ENCODE measurements at regions not wholly inside any gene's neighbourhood (a gene's known extent, or its start where the extent isn't known, plus 50 kb on each side); places are given as distances from the start of the nearest gene placed in this dataset.

- Histone ChIP-seq H3K4me3 (ENCODE audit: control extremely low read depth in 1 of 5, extremely low read depth in 1 of 5, insufficient read depth in 1 of 5, low read depth in 2 of 5, low read length in 4 of 5) (no peak overlapping the region), H3K79me2 (ENCODE audit: control insufficient read depth, insufficient read depth, low read length) (no peaks in the 10 kb centered on the region), H2AFZ (ENCODE audit: insufficient read depth, low read depth, low read length, poor library complexity, severe bottlenecking) (no peak overlapping the region), H3K27me3 (replicated peaks in 1 of 4; ENCODE audit: control extremely low read depth in 1 of 4, control insufficient read depth in 3 of 4, insufficient read depth in 4 of 4, low read length in 3 of 4) (peaks cover 0 to 2% (median 0%) of the 10 kb centered on the region in 4 experiments), H3K9me3 (ENCODE audit: control extremely low read depth in 1 of 3, control insufficient read depth in 2 of 3, insufficient read depth in 1 of 3, low read length in 2 of 3) (no peaks in the 10 kb centered on the region), H3K9ac (ENCODE audit: low read length) (no peak overlapping the region), H3K4me1 (ENCODE audit: control insufficient read depth in 2 of 2, insufficient read depth in 2 of 2, low read length in 2 of 2) (no peaks in the 10 kb centered on the region), H3K4me2 (replicated peaks; ENCODE audit: low read depth, low read length, poor library complexity, severe bottlenecking) (no peak overlapping the region), H3K27ac (ENCODE audit: low read length in 2 of 2) (no peak overlapping the region), H4K20me1 (ENCODE audit: control insufficient read depth, insufficient read depth, low read length, poor library complexity, severe bottlenecking) (no peaks in the 10 kb centered on the region), H3K36me3 (replicated peaks in 1 of 2; ENCODE audit: control extremely low read depth in 1 of 2, control insufficient read depth in 1 of 2, extremely low read depth in 1 of 2, insufficient read depth in 2 of 2, low read length in 1 of 2) (no peaks in the 10 kb centered on the region)
- H3K27me3 Mint-ChIP-seq, result peaks cover 4% of the 10 kb centered on the region
- TF ChIP-seq CTCF (IDR thresholded peaks at IDR 0.05), result no peak
- TF ChIP-seq EZH2 (IDR thresholded peaks at IDR 0.05; ENCODE audit: borderline replicate concordance, insufficient read depth, low read depth, low read length, poor library complexity, severe bottlenecking), result no peak
- no peaks in the 10 kb centered on the region for H3K4me1 Mint-ChIP-seq
- H3K4me3 Mint-ChIP-seq, result no peak overlapping the region
- intact Hi-C loops (cut with micrococcal nuclease), result no loop called here
- no peak overlapping the region for H3K27ac Mint-ChIP-seq
- WGBS (ENCODE audit: insufficient coverage), result 100% methylated on average over 1 of the region's 3 CpGs
- no peaks in the 10 kb centered on the region for H3K9me3 Mint-ChIP-seq (ENCODE audit: insufficient read depth)
- CTCF ChIA-PET, result interaction anchor here (0.7 kb wide), 1 partner anchor 43 kb away, joined by 3 read pairs; no protein-coding TSS in a partner anchor
- POLR2A ChIA-PET, result no interaction called here
- no peak for ATAC-seq (ENCODE audit: low read depth)
- DNase-seq, result no peak
These were observed 245.6 kb downstream of the FOXD2 start for GRCh38 chr1:47683401-47683800.

GRCh38 chr1:47684518-47684917 lies 246.7 kb downstream of the FOXD2 start:
- no peaks in the 10 kb centered on the region for H3K4me1 Mint-ChIP-seq
- Histone ChIP-seq H4K20me1 (ENCODE audit: control insufficient read depth, insufficient read depth, low read length, poor library complexity, severe bottlenecking) (no peaks in the 10 kb centered on the region), H3K79me2 (ENCODE audit: control insufficient read depth, insufficient read depth, low read length) (no peaks in the 10 kb centered on the region), H2AFZ (ENCODE audit: insufficient read depth, low read depth, low read length, poor library complexity, severe bottlenecking) (no peak overlapping the region), H3K27ac (ENCODE audit: low read length in 2 of 2) (no peak overlapping the region), H3K4me1 (ENCODE audit: control insufficient read depth in 2 of 2, insufficient read depth in 2 of 2, low read length in 2 of 2) (no peaks in the 10 kb centered on the region), H3K36me3 (replicated peaks in 1 of 2; ENCODE audit: control extremely low read depth in 1 of 2, control insufficient read depth in 1 of 2, extremely low read depth in 1 of 2, insufficient read depth in 2 of 2, low read length in 1 of 2) (no peaks in the 10 kb centered on the region), H3K4me3 (ENCODE audit: control extremely low read depth in 1 of 5, extremely low read depth in 1 of 5, insufficient read depth in 1 of 5, low read depth in 2 of 5, low read length in 4 of 5) (no peak overlapping the region), H3K9ac (ENCODE audit: low read length) (no peak overlapping the region), H3K27me3 (replicated peaks in 1 of 4; ENCODE audit: control extremely low read depth in 1 of 4, control insufficient read depth in 3 of 4, insufficient read depth in 4 of 4, low read length in 3 of 4) (peaks cover 0 to 2% (median 0%) of the 10 kb centered on the region in 4 experiments), H3K9me3 (ENCODE audit: control extremely low read depth in 1 of 3, control insufficient read depth in 2 of 3, insufficient read depth in 1 of 3, low read length in 2 of 3) (no peaks in the 10 kb centered on the region), H3K4me2 (replicated peaks; ENCODE audit: low read depth, low read length, poor library complexity, severe bottlenecking) (no peak overlapping the region)
- DNase-seq, result no peak
- intact Hi-C loops (cut with micrococcal nuclease), result no loop called here
- no peak overlapping the region for H3K4me3 Mint-ChIP-seq
- CTCF ChIA-PET, result no interaction called here
- TF ChIP-seq CTCF (IDR thresholded peaks at IDR 0.05) (no peak), EZH2 (IDR thresholded peaks at IDR 0.05; ENCODE audit: borderline replicate concordance, insufficient read depth, low read depth, low read length, poor library complexity, severe bottlenecking) (no peak)
- peaks cover 4% of the 10 kb centered on the region for H3K27me3 Mint-ChIP-seq
- no peaks in the 10 kb centered on the region for H3K9me3 Mint-ChIP-seq (ENCODE audit: insufficient read depth)
- no peak for ATAC-seq (ENCODE audit: low read depth)
- H3K27ac Mint-ChIP-seq, result no peak overlapping the region
- POLR2A ChIA-PET, result no interaction called here
- 100% methylated on average over 3 of the region's 6 CpGs for whole genome bisulfite sequencing (ENCODE audit: insufficient coverage)

All from B cell (primary cell).